ENCODE measurements at regions not wholly inside any gene's neighbourhood (a gene's known extent, or its start where the extent isn't known, plus 50 kb on each side); places are given as distances from the start of the nearest gene placed in this dataset.
"Not testable (repeated sequence)": the region's sequence is repeated elsewhere in the genome, so short reads cannot be mapped to it uniquely, and the experiment has no call there.

- no peak for FAIRE-seq
These were observed 189.9 kb upstream of the PRSS58 start for GRCh38 chr7:142447762-142448161.

DNA sequence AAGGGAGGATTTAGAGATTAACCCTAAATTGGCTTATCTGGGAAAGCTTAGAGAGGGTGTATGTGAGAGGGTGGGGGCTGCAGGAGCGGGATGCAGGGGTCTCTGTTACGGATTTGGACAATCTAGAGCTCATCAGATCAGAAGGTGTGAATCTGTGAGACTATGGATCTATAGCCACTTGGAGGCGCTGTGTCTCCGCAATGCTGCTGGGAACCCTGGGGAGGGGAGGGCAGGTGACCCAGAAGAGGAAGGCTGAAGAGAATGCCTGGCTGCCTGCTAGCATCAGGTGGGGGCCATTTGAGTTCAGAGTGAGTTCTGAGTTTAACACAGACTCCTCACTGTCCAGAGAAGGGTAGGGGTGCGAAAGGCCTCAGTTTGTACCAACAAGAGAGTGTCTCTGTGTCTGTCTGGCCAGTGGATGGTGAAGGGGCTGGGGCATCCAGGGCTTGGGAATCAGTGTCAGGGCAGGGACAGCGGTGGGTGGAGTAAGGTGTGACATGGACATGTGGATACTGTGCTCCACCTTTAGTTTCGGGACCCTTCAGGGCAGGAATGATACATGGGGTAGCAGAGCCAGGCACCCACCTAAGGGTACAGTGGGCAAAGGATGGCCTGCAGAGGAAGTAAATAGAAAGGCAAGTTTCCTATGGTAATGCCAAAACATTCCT, 187.3 kb upstream of the PRSS58 start:
- no peak for FAIRE-seq
- no peak for DNase-seq (ENCODE audit: low spot score)

More at GRCh38 chr7:142447762-142448161, 189.9 kb upstream of the PRSS58 start:
- DNase-seq (ENCODE audit: low spot score) = no peak

- FAIRE-seq = no peak
- no peak for DNase-seq (ENCODE audit: low spot score)
These were observed 185.6 kb upstream of the PRSS58 start for GRCh38 chr7:142443216-142444010.

DNA sequence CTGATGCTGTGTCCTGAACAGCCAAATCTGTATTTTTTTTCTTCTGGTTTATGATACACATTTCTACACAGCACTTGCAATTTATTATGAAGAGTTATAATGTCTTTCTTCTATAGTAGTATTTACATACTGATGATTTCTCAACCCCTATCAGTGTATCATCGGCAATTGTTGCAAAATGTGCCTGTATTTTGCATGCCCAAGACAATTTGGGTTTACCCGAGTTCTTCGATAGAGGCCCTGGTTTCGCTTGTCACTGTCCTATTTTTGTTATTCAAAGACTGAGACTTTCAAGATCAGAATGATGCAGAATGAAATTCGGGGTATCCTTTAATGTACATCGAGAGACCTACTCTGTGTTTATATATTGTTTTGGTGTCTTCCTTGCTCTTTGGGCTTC, 184.5 kb upstream of the PRSS58 start:
- DNase-seq (ENCODE audit: low spot score) (no peak), FAIRE-seq (no peak)

GRCh38 chr7:142440906-142441411, 183.1 kb upstream of the PRSS58 start:
- FAIRE-seq (no peak), DNase-seq (ENCODE audit: low spot score) (peak; percentile 10)

DNA sequence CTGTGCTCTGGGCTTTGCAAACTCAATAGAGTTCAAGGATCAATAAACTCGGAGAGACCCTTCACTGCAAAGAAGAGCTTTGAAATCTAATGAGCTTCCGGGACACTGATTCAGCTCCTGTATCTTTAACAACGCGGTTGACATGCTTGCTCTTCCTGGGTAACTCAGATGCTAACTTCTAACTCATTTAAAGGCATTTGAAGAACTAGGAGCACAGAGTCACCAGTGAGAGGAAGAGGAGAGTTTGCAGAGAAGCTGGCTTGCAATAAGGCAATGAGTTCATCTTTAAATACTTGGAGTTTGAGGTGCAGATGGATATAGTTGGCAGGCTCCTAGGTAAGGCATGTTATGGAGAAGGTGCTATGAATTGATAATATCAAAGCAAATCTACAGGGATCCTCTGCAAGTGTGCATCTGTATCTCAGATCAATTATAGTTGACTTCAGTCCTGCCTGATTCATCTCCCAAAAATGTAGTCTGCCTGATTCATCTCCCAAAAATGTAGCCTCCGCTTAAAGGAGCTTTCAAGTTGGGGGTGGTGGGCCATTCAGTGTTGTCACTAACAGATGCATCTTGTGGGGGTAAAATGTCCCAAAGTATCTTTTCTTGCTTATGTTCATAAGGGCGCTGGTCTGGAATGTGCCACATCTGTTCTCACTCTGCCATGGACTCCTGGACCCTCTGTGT, 182.5 kb upstream of the PRSS58 start:
- DNase-seq (ENCODE audit: low spot score) (peak; percentile 62), FAIRE-seq (no peak)

GRCh38 chr7:142439739-142440138, 181.9 kb upstream of the PRSS58 start:
- no peak for DNase-seq (ENCODE audit: low spot score)

DNA sequence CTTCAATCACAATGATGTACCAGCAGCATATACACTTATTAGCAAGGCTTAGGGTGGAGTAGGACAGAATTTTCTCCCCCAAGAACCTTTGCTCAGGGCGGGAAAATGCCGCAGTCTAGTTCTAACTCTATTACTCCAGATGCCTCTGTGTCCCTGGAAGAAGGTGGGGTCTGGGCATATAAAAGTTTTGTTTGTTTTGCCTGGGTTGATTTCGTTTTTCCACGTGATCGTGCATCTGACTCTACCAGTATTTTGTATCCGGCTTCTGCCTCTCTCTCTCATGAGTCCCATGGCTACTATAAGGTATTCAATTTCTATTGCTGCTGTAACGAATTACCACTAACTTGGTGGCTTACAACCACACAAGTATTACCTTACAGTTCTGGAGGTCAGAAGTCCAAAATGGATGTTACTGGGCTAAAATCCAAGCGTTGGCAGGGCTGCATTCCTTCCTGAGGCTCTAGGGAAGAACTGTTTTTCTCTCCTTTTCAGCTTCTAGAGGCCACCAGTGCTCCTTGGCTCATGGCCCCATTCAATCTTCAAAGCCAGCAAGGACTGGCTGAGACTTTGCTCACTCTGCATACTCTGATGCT, 181.2 kb upstream of the PRSS58 start:
- FAIRE-seq = no peak

More at GRCh38 chr7:142439739-142440138, 181.9 kb upstream of the PRSS58 start:
- FAIRE-seq = no peak

GRCh38 chr7:142438235-142438922, 180.5 kb upstream of the PRSS58 start:
- no peak for FAIRE-seq
- no peak for DNase-seq (ENCODE audit: low spot score)

More for the DNA sequence above, 181.2 kb upstream of the PRSS58 start:
- DNase-seq (ENCODE audit: low spot score) = no peak

GRCh38 chr7:142437741-142438140, 179.9 kb upstream of the PRSS58 start:
- DNase-seq (ENCODE audit: low spot score) = no peak
- FAIRE-seq = no peak

DNA sequence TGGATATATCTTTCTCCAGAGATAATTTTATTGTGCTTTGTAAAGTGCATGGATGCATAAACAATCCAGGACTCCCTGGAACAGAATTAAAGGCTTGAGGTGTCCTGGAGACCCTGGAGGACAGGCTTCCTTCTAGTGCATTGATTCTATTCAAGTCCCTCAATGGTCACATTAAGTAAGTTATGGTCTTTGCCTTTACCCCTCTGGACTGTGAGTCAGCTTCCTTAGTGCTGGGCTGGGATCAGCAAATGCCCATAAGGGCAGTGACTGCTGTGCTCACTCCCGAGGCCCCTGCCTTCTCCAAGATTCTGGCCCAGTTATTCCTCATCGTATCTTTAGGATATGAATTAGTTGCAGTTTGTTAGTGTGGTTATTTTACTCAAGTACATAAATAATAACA, 178.7 kb upstream of the PRSS58 start:
- FAIRE-seq = no peak
- DNase-seq (ENCODE audit: low spot score) = no peak

DNA sequence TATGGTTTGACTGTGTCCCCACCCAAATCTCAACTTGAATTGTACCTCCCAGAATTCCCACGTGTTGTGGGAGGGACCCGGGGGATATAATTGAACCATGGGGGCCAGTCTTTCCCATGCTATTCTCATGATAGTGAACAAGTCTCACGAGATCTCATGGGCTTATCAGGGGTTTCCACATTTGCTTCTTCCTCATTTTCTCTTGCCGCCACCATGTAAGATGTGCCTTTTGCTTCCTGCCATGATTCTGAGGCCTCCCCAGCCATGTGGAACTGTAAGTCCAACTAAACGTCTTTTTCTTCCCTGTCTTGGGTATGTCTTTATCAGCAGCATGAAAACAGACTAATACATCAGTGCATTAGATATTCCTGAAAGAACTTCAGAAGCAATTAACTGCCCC, 177.7 kb upstream of the PRSS58 start:
- DNase-seq (ENCODE audit: low spot score); FAIRE-seq: not testable (repeated sequence)

- DNase-seq (ENCODE audit: low spot score) = no peak
- no peak for FAIRE-seq
These were observed 176.9 kb upstream of the PRSS58 start for GRCh38 chr7:142434666-142435167.

- FAIRE-seq; DNase-seq (ENCODE audit: low spot score): not testable (repeated sequence)
These were observed 176.3 kb upstream of the PRSS58 start for GRCh38 chr7:142434133-142434532.

DNA sequence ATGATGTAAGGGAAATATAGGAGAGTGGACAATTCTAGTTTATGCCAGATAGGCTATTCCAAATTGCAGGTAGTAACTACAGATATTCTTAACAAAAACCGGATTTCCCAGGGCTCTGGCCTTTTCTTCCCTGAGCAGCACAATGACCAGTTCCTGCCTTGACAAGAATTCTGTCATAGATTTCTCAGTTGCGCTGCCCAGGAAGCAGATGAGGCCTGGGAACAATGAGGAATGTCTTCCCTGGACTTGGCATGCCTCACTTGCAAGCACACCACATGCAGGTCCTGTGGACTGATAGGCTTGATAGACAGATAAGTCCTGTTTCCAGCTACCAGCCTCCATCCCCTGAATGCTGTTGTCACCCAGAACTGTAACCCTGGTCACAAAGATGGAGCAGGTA, 174.5 kb upstream of the PRSS58 start:
- no peak for DNase-seq (ENCODE audit: low spot score)
- FAIRE-seq = no peak

GRCh38 chr7:142431491-142431890, 173.6 kb upstream of the PRSS58 start:
- FAIRE-seq = no peak
- no peak for DNase-seq (ENCODE audit: low spot score)

DNA sequence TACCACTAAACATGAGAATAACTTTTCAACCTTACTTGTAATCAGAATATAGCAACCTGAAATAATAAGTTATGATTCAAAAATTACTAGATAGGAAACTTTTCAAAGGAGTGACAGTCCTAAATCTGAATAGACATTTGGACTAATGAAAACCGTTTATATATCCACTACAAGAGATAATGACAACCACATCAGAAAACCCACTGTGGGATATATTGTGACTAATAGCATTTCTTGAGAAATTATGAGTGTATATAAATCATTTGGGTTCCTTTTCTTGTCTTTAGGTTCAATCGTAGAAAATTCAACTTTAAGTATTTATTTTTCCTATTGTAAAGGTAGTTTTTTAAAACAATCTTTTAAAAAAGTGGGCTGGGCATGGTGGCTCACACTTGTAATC, 170.2 kb upstream of the PRSS58 start:
- DNase-seq (ENCODE audit: low spot score) (no peak), FAIRE-seq (no peak)

- FAIRE-seq (no peak), DNase-seq (ENCODE audit: low spot score) (no peak)
These were observed 167.4 kb upstream of the PRSS58 start for GRCh38 chr7:142425281-142425680.

- FAIRE-seq = no peak
- DNase-seq (ENCODE audit: low spot score) = no peak
These were observed 164.8 kb upstream of the PRSS58 start for GRCh38 chr7:142422621-142423020.

DNA sequence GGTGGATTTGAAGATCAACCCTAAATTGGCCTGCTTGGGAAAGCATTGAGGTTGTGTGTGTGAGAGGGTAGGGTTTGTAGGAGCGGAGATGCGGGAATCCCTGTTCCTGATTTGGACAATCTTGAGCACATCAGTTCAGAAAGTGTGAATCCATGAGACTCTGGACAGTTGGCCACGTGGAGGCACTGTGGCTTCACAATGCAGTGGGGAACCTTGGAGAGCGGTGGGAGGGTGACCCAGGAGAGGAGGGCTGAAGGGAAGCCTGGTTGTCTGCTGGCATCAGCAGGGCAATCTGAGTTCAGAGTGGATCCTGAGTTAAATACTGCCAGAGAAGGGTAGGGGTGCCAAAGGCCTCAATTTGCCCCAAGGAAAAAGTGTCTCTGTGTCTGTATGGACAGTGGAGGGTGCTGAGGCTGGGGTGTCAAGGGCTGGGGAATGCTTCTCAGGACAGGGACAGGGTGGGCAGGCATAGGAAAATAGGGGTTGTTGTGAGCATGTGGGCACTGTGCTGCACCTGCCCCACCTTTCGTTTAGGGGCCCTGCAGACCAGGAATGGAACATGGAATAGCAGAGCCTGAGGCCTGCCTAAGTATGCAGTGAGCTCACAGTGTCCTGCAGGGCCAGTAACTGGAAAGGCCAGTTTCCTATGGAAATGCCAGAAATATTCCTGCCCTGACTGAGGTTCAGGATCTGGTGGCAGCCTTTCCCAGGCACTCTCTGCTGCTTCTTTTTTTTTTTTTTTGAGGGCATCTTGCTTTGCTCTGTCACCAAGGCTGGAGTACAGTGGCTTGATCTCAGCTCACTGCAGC, 162.9 kb upstream of the PRSS58 start:
- FAIRE-seq = no peak
- DNase-seq (ENCODE audit: low spot score) = no peak
